Stimulated activated CD4-positive, alpha-beta T cell treated with anti-CD3 and anti-CD28 coated beads, Interleukin-4, amount 100 ng/mL, for 48 hours (primary cell): ENCODE measurements at regions not wholly inside any gene's neighbourhood (a gene's known extent, or its start where the extent isn't known, plus 50 kb on each side); places are given as distances from the start of the nearest gene placed in this dataset.
"Not testable (repeated sequence)": the region's sequence is repeated elsewhere in the genome, so short reads cannot be mapped to it uniquely, and the experiment has no call there.

Experiments
- DNase-seq, 2 donors: peaks; one replicate each; pipeline ENCODE4 v3.0.0-alpha.2; 2020; ENCODE audit warnings: low read depth in 2 of 2

DNA sequence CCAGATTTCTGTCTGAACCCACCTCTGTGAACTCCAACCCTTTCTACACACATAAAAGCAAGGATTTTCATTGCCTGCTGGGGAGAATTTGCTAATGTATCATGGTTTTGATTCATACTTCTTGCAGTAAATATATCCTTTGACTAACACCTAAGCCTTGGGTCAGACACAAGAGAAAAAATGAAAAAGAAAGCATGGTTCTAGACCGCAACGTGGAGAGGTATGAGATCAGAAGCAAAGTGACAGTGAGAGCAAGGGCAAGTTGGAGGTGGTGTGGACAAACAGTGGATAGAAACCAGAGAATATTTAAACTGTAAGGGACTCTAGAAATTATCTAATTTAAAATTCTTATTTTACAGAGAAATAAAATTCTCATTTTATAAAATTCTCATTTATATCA is 212.9 kb upstream of the SEMA6A start:
- no peak for DNase-seq

DNA sequence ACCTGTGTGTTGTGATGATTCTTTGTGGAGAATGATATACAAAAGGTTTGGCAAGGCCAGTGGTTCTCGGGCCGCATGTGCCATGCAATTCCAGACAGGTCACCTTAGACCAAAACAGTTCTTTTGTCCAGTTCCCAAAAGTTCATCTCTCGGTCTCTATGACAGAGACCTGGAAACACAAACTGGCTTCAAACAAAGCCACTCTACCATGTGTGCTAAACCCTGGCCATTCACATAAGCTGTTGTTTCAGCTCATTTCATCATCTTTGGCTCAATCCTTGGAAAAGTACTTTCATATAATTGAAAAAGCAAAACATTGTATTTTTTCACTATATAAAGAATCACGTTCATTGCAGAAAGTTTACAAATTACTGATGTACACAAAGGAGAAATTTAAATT is 210.5 kb upstream of the SEMA6A start:
- DNase-seq = no peak

DNA sequence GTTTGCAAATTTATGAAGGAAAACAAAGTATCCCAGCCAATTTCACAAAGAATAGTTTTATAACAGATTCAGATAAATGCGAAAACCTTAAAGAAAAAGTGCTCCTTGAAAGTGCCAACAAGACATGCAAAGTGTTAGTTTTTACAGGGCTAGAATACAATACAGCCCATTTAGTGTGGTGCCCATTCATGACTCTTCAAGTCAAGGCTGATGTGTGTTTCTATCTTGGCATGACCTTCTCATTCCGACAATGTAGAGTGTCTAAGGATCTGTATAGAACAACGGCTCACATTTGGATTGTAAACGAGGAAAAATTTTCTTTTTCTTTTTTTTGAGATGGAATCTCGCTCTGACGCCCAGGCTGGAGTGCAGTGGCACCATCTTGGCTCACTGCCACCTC is 205.2 kb upstream of the SEMA6A start:
- DNase-seq = no peak

DNA sequence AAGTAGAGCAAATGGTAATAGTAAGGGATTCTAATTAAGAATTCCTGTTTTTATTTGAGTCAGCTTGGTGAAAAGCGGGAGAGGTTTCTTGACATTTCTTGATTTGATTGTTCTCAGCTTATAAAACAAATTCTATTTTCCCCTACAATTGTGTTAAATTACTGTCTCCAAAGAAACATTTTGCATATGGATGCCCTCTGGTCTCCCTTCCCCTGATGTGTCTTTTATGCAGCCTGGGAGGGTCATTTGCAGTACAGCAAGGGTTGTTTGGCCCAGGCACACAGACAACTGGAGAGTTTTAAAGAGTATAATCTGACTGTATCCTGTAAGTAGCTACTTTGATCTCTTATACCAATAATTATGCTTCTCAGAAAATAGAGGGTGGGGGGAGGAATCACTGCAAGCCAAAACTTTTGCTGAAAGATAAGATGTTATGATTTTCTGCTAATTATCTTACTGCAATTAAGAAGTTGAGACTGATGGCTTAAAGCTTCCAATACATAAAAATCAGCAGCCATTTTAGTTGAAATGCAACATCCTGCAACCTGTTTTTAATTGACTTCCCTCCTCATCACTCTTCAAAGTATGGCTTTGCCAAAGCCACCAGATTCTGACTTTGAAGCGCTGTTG is 204.1 kb upstream of the SEMA6A start:
- DNase-seq = no peak

DNA sequence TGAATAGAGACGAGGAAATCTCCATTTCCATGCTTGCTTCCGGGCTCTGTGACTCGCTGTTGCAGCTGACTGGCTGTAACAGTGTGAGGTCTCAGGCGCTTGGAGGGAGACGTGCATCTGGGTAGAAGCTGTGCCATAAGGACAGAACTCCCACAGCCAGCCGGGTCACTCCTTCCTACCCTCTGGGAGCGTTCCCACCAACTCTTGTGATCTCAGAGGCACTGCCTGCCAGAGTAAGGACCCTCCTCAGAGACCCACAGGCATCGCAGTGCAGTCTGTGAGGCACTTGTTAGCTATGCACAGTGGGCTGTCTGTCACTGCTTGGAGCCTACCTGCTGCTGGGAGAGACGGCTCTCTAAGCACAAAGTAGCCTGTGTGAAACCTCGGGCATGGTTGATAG is 203.4 kb upstream of the SEMA6A start:
- DNase-seq = no peak

DNA sequence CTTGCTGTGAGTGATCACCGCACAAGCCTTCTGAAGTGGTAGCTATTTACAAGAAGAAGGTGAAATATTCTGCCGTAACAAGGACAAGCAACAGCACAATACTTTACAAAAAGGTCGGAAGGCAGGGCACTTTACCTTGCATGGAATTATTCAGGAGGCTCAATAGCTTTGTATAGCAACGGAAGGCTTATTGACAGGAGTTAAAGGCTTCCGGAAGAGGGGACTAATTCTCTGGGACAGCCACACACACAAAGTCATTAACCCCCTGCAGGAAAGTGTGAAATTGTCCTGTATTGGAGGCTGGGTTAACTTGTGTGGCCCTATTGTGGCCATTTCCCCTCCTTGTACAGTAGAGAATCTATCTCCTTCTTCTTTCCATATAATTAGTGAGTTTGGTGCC is 199.3 kb upstream of the SEMA6A start:
- no peak for DNase-seq

DNA sequence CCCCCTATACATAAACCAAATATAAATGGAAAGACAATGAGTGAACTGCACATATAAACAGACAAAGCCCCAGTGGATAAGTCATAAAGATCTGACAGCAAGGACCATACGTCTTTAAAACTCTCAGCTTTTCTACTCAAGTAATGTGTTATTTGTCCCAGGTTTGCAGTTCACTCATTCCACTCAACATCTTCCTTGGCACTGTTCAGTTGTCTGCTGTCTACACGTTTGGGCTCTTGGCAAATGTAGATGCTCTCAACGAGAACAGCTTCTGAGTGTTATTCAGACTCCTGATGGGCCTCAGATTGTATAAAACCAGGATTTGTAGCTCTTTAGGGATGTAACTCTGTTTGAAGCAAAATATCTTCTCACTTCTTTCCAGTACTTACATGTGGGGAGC is 198.2 kb upstream of the SEMA6A start:
- DNase-seq = no peak

DNA sequence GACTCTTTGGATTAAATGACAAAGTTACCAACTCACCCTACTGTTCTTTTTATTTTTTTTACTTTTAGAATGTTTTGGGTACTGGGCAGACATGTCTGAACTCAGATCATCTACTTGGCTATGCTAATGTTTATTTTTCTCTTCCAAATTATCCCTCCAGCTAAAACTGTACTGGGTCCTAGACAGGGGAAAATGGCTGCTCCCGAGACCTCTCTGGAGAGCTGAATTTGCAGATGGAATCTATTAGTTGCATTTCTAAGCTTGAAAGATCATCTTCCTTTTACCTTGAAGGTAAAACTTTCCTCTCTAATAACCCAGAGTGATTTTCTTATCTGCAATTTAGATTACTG is 197.5 kb upstream of the SEMA6A start:
- DNase-seq = no peak

DNA sequence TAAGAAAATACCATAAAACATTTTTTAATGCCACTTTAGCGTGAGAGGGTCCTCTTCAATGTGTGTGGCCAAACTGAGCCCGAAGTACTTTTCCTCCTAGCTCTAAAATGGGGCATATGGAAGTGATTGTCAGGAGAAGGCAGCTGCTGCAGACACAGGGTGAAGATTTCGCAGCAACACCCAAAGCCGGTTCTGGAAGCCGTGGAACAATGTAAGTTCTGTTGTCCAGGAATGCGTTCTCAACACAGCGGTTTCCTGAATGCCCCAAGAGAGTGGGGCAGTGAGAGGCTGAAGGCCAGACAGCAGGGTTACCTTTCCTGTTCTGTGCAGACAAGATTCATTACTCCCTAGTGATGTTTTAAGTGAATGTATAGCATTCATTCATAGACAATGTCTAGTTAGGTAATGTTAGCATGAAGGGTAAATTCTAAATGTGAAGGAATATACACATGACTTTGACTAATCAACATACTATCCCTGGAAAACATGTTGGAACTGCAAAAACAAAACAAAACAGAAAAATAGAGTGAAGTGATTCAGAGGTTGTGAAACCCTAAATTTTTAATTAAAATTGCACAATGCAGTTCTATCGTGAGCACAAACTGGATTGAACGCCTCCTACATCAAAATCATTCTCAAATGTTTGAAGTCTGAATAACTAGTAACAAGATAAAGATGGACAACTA is 197.0 kb upstream of the SEMA6A start:
- no peak for DNase-seq

DNA sequence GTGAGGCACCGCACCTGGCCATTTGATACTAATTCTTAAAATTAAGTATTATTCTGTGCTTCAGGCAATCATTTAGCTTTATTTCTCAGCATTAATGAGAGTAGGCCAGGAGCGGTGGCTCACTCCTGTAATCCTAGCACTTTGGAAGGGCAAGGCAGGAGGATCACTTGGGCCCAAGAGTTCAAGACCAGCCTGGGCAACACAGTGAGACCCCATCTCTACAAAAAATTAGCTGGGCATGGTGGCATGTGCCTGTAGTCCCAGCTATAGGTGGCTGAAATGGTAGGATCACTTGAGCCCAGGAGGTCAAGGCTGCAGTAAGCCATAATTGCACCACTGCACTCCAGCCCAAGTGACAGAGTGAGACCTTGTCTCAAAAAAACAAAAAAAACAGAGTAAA is 195.3 kb upstream of the SEMA6A start:
- not testable (repeated sequence) for DNase-seq

DNA sequence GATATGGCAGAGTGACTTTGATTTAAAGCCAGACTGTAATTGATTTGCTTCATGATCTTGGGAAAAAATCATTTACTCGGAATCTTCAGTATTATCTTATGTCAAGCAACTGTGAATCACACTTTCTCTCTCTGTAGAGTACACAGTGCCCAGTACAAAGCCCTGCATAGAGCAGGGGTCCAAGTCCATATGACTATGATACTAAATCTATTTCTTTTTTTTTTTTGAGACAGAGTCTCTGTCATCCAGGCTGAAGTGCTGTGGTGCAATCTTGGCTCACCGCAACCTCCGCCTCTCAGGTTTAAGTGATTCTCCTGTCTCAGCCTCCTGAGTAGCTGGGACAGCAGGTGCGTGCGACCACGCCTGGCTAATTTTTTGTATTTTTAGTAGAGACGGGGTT is 194.8 kb upstream of the SEMA6A start:
- no peak for DNase-seq

DNA sequence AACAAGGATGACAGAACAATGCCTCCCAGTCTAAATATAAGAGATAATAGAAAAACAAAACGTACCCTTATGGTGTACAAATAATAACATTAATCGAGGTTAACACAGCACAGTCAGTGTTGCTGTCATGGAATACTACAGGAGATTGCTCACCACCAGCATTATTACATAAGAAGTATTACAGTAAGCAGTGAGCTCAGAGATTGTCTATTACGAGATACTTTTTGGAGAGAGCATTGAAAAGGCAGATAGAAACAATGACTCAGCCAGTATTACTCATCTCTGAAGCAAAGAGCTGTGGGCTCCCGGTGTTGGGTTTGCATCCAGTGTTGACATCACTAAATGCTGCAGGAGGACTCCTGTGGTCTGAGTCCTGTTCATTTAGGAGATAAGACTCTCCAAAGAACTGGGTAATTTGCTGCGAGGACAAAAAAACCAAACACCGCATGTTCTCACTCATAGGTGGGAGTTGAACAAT is 191.9 kb upstream of the SEMA6A start:
- peak in 1 of 2 donors; percentile 1 for DNase-seq

DNA sequence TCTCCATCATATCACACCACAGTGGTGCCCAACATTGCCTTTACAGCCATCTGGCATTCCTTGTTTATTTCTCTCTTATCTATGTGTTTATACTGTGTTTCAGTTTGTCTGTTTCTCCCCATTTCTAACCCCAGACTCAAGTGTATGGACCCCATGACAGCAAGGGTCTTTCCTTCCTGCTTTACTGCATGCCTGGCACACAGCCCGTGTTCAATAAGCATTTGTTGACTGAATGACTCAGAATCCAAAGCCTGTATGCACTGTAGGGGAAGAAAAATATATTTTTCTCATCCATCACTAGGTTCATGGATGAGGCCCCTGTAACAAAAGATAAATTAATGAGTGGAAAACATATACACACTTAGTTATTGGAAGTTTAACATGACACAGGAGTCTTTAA is 190.8 kb upstream of the SEMA6A start:
- no peak for DNase-seq

DNA sequence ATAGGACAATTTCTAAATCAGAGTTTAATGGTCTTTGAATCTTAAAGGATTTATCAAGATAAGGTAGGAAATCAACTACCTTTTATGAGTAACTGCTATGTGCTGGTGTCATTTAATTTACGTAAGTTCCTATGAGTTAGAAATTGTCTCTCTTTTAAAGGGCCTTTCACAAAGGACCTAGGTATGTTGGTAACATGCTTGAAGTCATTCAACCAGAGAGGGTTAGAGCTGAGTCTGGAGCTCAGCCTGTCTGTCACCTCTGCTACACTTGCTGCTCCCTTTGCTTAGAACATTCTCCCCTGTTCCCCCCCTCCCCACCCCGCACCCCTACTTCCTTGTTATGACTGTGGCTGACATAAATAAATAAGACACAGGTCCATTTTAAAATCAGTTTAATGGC is 190.3 kb upstream of the SEMA6A start:
- DNase-seq = no peak

DNA sequence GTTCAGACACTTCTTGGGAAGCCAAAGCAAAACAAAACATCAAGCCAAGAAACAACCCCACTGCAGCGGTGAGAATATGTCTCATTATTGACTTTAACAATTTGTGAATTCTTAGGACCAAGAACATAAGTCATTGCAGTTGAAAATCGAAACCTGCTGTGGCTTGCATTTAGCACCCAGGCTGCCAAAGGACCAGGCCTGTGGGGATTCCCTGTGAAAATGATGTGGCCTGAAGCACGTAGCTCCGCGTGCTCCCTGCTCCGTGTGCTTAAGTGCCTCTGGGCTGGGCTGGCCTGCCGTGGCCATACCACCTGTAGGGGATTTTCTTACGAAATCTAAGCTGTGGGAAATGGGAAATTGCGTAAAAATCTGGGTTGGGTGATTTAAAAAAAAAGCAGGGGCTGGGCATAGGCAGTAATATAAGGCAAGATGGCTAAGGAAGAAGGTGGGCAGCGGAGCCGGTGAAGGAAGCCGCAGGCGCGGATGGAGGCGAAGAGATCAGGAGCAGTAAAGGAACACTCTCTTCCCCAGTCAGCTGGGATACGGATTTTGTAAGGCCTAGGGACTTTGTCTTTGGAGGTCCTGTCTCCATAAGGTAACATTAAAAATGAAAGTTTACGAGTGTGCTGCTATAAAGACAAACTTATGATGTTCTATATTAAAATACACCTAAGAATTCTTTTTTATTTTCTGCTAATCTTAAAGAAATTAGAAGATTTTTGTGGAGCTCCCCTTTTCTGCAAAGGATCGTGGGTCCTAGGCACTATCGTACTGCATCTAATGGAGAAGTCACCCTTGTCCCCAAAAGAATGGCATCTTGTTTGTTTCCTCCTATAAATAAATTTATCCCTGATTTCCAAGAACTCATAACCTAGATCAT is 189.6 kb upstream of the SEMA6A start:
- no peak for DNase-seq

DNA sequence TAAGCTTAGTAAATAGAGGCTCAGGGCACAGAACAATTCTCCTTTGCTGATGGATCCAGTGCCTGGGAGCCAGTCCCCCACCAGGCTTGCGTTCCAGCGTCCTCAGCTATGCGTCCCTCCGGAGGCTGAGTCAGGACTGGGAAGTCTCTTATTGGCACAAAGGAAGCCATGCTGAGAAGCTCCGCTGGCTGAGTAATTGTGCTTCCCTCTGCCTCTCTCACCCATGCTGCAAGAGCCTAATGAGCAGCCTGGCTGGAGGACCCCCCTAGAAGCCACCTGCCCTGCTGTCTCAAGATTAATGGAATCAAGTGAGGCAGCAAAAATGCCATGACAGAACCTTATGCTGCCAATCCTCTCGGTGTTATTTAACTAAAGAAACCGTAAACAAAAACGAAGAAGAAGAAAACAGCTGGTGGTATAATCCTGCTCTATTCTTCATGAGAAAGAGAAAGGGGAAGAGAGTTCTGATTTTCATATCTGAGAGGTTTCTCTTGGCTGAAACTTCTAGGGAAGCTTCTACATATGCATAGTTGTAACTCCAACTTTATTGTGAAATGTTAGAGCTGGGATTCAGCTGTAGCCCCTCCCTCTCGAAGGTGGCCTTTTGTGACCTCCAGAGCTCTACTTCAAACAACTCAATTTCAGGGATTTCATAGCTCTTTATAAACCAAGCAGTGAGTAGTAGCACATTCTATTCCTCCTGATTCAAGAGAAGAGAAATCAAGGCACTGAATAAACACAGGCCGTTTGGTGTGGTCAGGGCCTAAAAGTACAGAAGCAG is 185.4 kb upstream of the SEMA6A start:
- DNase-seq = no peak

DNA sequence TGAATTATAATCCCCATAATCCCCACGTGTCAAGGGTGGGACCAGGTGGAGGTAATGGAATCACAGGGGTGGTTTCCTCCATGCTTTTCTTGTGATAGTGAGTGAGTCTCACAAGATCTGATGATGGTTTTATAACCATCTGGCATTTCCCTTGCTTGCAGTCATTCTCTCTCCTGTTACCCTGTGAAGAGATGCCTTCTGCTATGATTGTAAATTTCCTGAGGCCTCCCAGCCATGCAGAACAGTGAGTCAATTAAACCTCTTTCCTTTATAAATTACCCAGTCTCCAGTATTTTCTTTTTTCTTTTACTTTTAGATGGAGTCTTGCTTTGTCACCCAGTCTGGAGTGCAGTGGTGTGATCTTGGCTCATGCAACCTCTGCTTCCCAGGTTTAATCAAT is 182.7 kb upstream of the SEMA6A start:
- no peak for DNase-seq

DNA sequence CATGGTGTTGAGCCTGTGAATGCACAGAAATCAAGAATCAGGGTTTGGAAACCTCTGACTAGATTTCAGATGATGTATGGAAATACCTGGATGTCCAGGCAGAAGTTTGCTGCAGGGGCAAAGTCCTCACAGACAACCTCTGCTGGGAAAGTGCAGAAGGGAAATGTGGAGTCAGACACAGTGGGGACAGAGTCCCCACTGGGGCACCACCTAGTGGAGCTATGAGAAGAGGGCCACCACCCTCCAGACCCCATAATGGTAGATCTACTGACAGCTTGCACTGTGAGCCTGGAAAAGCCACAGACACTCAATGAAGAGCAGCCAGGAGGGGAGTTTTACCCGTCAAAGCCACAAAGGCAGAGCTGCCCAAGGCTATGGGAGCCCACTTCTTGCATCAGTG is 181.9 kb upstream of the SEMA6A start:
- DNase-seq = no peak

DNA sequence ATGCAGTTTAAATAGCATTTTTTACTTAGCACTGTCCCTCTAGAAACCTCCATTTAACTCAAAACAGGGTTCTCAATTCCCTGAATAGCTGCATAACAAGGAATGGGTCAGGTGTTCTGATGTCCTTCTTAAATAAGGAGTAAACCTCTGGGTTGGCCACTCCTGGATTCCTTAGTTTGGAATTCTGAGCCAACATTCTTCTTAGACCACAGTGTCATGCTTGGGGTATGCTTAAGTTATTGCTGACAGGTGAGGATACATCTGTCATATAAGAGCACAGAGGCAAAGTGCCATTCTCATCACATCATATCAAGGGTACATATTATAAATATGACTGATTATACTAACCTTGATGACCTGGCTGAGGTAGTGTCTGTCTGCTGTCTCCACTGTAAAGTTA is 179.9 kb upstream of the SEMA6A start:
- no peak for DNase-seq

DNA sequence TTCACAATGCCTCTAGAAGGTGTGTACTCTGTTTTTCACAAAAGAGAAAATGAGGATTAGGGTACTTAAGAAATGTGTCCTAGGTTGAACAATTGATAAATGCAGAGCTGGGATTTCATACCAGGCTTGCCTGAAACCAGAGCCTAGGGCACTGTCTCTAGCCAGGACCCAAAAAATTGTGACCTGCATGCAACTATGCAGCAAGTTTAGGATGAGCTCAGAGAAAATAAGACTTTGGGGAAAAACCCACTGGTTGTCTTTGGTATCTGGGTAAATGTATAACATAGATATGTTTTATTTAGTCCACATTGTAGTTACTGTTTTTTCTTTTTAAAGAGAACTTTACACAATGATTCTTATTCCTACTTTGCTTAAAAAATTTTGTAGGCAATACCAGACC is 177.1 kb upstream of the SEMA6A start:
- no peak for DNase-seq

DNA sequence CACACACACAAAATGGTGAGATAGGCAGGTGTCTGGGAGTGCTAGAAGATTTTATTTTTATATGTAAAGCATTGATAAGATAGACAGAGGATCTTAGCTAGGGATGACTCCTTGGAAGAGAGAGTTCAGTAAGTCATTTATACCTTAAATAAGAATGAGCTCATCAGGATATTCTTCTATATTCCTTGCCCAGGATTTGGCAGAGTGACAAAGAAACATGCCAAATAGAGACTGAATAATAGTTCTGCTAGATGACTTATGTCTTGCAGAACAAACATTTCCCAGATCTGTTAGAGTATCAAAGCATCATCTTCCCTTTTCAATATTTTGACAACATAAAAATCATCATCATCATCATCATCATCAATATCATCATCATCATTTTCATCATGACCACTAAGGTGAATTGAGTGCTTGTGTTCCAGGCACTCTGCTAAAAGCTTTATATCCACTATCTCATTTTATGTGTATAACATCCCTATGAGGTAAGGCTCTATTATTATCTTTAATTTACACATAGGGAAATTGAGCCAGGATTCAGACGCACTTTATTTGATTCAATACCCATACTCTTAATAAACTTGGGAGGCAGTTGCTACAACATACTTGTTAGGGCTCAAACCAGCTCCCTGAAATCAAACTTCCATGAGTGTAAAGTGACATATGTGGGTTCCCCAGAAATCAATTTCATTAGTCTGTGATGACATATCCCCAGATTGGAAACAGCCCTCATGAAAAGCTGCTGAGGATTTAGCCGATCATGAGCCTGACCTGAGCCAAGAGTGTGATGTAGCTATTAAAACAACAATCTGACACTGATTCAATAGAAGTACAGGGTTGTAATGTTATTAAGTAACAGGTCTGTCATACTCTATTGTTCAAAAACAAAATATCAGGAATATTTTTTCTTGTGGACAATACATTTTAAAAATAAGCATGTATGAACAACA is 176.3 kb upstream of the SEMA6A start:
- DNase-seq = no peak
